ENCODE measurements at regions not wholly inside any gene's neighbourhood (a gene's known extent, or its start where the extent isn't known, plus 50 kb on each side); places are given as distances from the start of the nearest gene placed in this dataset.

GRCh38 chr16:6427621-6428020, 905.0 kb upstream of the RBFOX1 start:
- no peaks in the 10 kb centered on the region for H3K27me3 ChIP-seq
- no peak for TF ChIP-seq POLR2A (IDR thresholded peaks at IDR 0.05)
- no peak for TF ChIP-seq CTCF (IDR thresholded peaks at IDR 0.05)
- no peak overlapping the region for H3K4me3 ChIP-seq
- no peaks in the 10 kb centered on the region for H3K4me1 ChIP-seq
- peaks cover 0 to 2% (median 0%) of the 10 kb centered on the region in 4 donors for H3K9me3 ChIP-seq
- no peaks in the 10 kb centered on the region for H3K36me3 ChIP-seq
- no peak overlapping the region for H3K27ac ChIP-seq
- no peak for DNase-seq

- DNase-seq = no peak
- H3K9me3 ChIP-seq = no peaks in the 10 kb centered on the region
- no peak overlapping the region for H3K4me3 ChIP-seq
Measured at GRCh38 chr16:6407596-6407995, 925.0 kb upstream of the RBFOX1 start.

GRCh38 chr16:6406028-6406427, 926.6 kb upstream of the RBFOX1 start:
- TF ChIP-seq POLR2A (IDR thresholded peaks at IDR 0.05) = no peak
- TF ChIP-seq CTCF (IDR thresholded peaks at IDR 0.05) = no peak
- Histone ChIP-seq H3K4me1 (no peaks in the 10 kb centered on the region), H3K36me3 (no peaks in the 10 kb centered on the region), H3K27me3 (no peaks in the 10 kb centered on the region), H3K4me3 (no peak overlapping the region), H3K9me3 (no peaks in the 10 kb centered on the region), H3K27ac (no peak overlapping the region)
- DNase-seq = no peak

More at GRCh38 chr16:6407596-6407995, 925.0 kb upstream of the RBFOX1 start:
- Histone ChIP-seq H3K4me1 (no peaks in the 10 kb centered on the region), H3K27me3 (no peaks in the 10 kb centered on the region), H3K36me3 (no peaks in the 10 kb centered on the region), H3K27ac (no peak overlapping the region)
- TF ChIP-seq CTCF (IDR thresholded peaks at IDR 0.05) = no peak
- no peak for TF ChIP-seq POLR2A (IDR thresholded peaks at IDR 0.05)

GRCh38 chr16:6382924-6383459, 949.7 kb upstream of the RBFOX1 start:
- TF ChIP-seq CTCF (IDR thresholded peaks at IDR 0.05) = no peak
- no peak for TF ChIP-seq POLR2A (IDR thresholded peaks at IDR 0.05)
- Histone ChIP-seq H3K27ac (no peak overlapping the region), H3K4me3 (no peak overlapping the region), H3K36me3 (no peaks in the 10 kb centered on the region), H3K4me1 (no peaks in the 10 kb centered on the region), H3K9me3 (no peaks in the 10 kb centered on the region), H3K27me3 (no peaks in the 10 kb centered on the region)
- no peak for DNase-seq

GRCh38 chr16:6381896-6382295, 950.7 kb upstream of the RBFOX1 start:
- DNase-seq = no peak
- no peaks in the 10 kb centered on the region for H3K36me3 ChIP-seq
- no peak overlapping the region for H3K27ac ChIP-seq
- H3K27me3 ChIP-seq = no peaks in the 10 kb centered on the region
- TF ChIP-seq POLR2A (IDR thresholded peaks at IDR 0.05) (no peak), CTCF (IDR thresholded peaks at IDR 0.05) (no peak)
- no peaks in the 10 kb centered on the region for H3K9me3 ChIP-seq
- H3K4me1 ChIP-seq = no peaks in the 10 kb centered on the region
- no peak overlapping the region for H3K4me3 ChIP-seq

GRCh38 chr16:6377956-6378355, 954.7 kb upstream of the RBFOX1 start:
- Histone ChIP-seq H3K27me3 (no peaks in the 10 kb centered on the region), H3K36me3 (no peaks in the 10 kb centered on the region), H3K4me1 (no peaks in the 10 kb centered on the region), H3K9me3 (no peaks in the 10 kb centered on the region), H3K27ac (no peak overlapping the region), H3K4me3 (no peak overlapping the region)
- TF ChIP-seq CTCF (IDR thresholded peaks at IDR 0.05) (no peak), POLR2A (IDR thresholded peaks at IDR 0.05) (no peak)
- no peak for DNase-seq
